Activated naive CD4-positive, alpha-beta T cell (primary cell): ENCODE measurements at regions not wholly inside any gene's neighbourhood (a gene's known extent, or its start where the extent isn't known, plus 50 kb on each side); places are given as distances from the start of the nearest gene placed in this dataset.
"Not testable (repeated sequence)": the region's sequence is repeated elsewhere in the genome, so short reads cannot be mapped to it uniquely, and the experiment has no call there.

Source experiments
- DNase-seq, 4 experiments: peaks; one replicate each; lab custom pipeline; 2025; lab: John Stamatoyannopoulos, UW

- DNase-seq: no peak
These were observed 408.3 kb upstream of the NR5A2 start for GRCh38 chr1:199619223-199619622.

- DNase-seq: not testable (repeated sequence)
These were observed 401.3 kb upstream of the NR5A2 start for GRCh38 chr1:199626228-199626627.

DNA sequence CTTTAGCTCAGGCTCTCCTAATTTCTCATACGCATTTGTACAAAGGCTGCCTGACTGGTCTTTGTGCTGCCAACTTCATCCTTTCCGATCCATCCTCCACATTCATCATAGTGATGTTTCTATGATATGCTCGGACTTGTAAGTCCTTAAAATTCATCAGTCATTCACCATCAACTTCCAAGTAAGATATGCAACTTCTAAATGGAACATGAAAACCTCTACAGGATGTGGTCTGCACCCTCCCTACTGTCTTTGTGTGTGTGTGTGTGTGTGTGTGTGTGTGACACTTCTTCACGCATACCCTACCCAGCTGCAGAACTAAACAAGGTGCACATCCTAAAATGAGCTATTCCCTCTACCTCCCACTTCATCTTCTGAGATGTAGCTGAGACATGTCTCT, 397.9 kb upstream of the NR5A2 start:
- no peak for DNase-seq

DNA sequence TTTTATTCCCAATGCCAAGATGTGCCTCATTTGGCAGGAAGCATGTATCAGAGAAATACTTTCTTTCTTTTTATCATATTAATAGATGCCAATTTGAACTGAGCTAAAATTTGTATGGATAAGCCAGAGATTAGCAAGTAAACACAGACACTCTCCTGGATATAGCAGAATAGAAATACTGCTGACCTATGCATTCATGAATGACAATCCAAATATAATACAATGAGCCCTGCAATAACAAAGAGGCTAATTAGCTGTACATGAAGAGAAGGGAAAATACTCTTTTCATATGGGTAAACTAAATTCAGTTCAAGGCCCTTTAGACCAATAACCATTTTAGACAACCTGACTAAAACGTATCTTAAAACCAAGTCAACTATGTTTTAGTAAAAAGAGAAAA, 388.1 kb upstream of the NR5A2 start:
- DNase-seq: no peak

DNA sequence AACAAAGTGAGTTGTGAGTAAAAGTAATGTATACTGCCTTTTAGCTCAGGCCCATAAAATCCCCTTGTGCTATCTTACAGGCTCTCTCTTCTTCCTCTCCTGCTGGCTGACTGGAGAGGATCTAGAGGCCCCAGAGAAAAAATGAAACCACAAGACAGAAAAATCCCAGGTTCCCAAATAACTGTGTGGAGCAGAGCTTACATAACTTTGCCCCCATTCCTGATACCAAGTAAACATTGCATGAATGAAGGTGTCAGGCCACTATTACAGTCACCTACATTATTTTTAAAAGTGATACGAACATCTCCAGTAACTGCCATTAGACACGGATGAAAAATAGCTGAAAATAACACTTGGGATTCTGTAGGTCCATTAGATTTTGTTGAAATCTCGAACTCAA, 386.0 kb upstream of the NR5A2 start:
- no peak for DNase-seq

DNA sequence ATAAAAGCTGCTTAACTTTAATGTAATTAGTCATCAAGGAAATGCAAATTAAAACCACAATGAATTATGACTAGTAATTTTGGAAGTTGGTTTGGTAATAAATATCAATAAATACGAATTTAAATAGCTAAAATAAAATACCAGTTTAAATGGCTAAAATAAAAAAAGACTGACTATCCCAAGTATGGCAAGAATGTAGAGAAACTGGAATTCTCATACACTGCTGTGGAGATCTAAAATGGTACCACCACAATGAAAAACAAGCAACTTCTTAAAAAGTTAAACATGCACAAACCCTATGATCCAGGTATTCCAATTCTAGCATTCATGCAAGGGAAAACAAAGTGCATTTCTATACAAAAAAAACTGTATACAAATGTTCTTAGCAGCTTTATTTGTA, 382.6 kb upstream of the NR5A2 start:
- no peak for DNase-seq

GRCh38 chr1:199646761-199647160, 380.7 kb upstream of the NR5A2 start:
- DNase-seq: no peak

GRCh38 chr1:199657449-199657848, 370.1 kb upstream of the NR5A2 start:
- DNase-seq: no peak

DNA sequence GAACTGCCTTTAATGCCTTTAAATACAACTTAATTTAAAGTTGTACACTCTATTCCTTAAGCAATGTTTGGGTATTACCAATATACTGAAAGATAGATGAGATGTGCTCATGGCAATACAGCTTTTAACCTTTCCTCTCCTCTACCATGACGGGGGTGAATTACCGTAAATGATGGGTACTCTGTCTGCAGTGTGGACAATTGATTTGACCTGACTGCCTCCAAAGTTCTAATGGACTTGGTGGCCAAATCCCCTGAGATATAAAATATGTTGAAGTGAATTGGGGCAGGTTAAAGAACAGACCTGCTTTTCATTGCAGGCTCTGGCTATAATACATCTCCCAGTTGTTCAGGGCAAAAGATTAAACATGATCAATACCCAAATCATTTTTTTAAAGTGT, 367.4 kb upstream of the NR5A2 start:
- no peak for DNase-seq

DNA sequence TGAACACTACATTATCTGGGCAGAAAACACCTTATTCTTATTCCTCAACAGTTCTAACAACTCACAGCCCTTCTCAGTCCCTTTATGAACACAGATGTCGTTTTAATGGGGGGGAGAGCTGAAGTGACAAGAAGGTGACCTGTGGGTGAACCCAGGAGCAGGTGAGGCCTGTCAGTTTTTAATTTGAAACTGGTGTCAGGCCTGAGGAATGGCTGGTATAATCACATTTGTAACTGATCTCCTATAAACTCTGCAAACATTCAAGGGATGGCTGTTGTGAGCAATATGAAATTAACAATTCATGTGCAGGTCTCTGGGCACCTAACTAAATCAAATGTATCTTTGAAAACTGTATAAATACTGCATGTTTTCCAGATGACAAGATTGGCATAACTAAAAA, 362.1 kb upstream of the NR5A2 start:
- DNase-seq: no peak

DNA sequence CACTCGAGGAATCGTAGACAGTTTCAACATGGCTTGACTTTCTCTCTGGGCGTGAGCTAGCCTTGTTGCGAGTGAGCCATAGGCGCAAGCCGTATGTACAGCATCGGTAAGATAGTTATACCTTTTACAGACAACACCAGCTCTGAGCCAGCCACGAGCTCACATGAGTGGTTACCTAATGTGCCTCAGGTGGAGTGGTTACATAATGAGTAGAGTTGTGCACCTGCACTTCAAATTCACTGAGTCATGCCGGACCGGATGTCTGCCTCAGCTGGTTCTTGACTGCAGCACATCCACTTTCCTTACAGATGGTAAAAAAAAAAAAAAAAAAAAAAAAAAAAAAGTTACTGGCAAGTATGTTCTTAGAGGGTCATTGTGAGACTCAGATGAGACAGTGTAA, 360.4 kb upstream of the NR5A2 start:
- DNase-seq: no peak

GRCh38 chr1:199669916-199670315, 357.6 kb upstream of the NR5A2 start:
- no peak for DNase-seq

- no peak for DNase-seq
These were observed 355.8 kb upstream of the NR5A2 start for GRCh38 chr1:199671684-199672083.

DNA sequence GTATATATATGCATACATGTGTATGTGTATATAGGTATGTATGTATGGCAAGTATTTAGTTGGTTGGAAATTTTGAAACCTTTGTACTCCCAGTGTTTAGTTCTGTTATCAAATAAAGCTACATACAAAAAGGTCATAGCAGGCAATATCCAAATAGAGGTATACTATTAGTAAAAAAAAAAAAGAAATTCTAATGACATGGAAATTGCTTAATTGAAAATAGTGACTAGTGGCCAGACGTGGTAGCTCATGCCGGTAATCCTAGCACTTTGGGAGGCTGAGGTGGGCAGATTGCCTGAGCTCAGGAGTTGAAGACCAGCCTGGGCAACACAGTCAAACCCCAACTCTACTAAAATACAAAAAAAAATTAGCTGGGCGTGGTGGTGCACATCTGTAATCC, 351.6 kb upstream of the NR5A2 start:
- no peak for DNase-seq

GRCh38 chr1:199678771-199679170, 348.7 kb upstream of the NR5A2 start:
- no peak for DNase-seq

GRCh38 chr1:199682081-199682480, 345.4 kb upstream of the NR5A2 start:
- DNase-seq: no peak

- no peak for DNase-seq
These were observed 342.7 kb upstream of the NR5A2 start for GRCh38 chr1:199684686-199685273.

DNA sequence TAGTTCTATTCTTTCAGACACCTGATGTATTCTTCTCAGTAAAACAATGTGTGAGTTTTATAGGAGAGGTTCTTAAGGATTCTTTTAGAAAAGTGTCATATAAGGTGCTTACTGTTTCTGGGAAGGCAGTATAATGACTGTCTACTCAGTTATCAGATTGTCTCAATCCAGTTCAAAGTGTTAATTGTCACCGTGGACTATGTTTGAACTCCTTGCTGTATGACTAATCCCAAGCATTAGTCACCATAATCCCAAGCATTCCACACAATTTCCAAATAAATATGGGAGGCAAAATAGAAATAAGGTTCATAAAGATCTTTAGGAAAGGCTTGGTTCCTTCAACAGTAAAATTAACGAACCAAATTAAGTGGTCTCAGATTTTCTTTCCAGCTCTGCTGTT, 342.1 kb upstream of the NR5A2 start:
- no peak for DNase-seq

GRCh38 chr1:199687321-199687720, 340.2 kb upstream of the NR5A2 start:
- no peak for DNase-seq

DNA sequence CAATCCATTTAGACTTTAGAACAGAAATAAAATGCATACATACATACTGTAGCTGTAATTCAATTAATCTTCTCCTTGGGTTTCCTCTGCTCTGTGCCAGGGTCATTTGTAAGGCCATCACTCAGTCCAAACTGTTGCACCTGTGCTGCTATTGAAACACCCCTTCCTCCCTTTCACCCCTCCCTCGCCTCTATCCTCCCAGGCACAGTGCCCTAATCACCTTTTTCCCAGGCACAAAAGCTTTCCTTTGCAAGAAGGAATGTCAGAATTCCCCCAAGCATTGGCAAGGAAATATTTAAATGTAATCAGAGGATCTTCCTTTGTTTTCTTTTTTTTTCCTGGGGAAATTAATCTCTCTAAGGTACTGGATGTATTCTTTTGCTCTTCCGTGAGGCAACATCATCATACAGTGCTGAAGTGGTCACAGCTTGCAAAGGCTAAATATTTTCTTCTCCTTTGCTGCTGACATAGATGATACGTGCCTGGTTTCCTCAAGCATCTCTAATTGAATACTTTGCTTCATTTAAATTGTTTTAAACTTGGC, 339.3 kb upstream of the NR5A2 start:
- no peak for DNase-seq

GRCh38 chr1:199688774-199689173, 338.7 kb upstream of the NR5A2 start:
- no peak for DNase-seq

GRCh38 chr1:199690496-199690895, 337.0 kb upstream of the NR5A2 start:
- DNase-seq: no peak

DNA sequence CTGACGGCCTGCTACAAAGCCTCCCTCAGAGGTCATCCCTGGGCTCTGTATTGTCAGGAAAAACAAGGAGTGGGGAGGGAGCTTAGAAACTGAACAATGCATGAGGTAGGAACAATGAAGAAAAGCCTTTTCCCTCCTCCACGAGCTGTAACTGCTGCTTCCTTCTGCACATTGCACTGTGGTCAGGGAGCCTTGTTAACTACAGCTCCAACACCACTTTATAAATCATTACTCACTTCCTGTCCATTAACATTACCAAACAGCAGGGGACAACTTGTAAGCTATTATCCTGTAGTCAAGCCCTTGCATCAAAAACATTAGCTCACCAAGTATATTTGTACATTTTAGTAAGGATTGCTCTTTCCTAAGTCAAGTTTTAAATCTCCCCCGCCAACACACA, 336.0 kb upstream of the NR5A2 start:
- DNase-seq: no peak

DNA sequence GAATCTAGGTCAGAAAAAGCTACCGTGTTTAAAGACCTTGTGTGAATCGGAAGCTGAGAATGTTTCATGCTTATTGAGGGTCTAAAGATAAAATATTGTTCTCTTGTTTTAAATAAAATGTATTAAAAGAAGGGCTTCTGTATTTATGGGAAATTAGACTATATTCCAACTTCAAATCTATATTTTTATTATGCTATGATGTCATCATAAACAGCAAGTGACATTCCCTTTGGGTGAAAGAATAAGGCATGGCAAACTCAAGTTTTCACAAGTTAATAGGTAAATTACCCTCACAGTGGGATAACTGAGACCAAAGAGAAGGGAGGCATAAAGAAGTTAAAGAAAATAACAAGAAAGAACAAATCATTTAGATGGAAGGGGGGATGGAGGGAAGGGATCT, 333.8 kb upstream of the NR5A2 start:
- no peak for DNase-seq

DNA sequence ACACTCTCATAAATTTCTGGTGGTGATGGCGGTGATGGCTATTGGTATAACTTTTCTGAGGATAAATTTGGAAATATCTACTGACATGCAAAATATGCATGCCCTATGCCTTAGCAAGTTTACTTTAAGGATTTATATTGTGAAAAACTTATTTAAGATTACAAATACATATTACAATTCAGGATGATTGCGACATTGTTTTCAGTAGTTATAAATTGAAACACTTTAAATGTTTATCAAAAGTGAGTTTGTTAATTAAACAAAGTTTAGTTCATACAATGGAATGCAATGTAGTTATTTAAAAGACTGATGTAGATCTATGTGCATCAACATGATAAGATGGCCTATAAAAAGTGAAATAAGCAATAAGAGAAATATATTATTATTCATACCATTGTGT, 331.3 kb upstream of the NR5A2 start:
- DNase-seq: no peak
